ENCODE measurements at regions not wholly inside any gene's neighbourhood (a gene's known extent, or its start where the extent isn't known, plus 50 kb on each side); places are given as distances from the start of the nearest gene placed in this dataset.

- TF ChIP-seq FOXM1 (IDR thresholded peaks at IDR 0.05; ENCODE audit: borderline replicate concordance, low read depth) = no peak
- no peak for TF ChIP-seq REST (IDR thresholded peaks at IDR 0.05; ENCODE audit: low read depth)
- no peak for TF ChIP-seq ZBTB7A (IDR thresholded peaks at IDR 0.05; ENCODE audit: low read depth)
- TF ChIP-seq USF1 (IDR thresholded peaks at IDR 0.05) = no peak
- no peak for TF ChIP-seq EGR1 (IDR thresholded peaks at IDR 0.05)
- no peak for TF ChIP-seq RAD21 (IDR thresholded peaks at IDR 0.05; ENCODE audit: low read depth)
- no peak for TF ChIP-seq CREB1 (IDR thresholded peaks at IDR 0.05; ENCODE audit: low read depth)
- TF ChIP-seq TAF1 (IDR thresholded peaks at IDR 0.05; ENCODE audit: low read depth) = no peak
- TF ChIP-seq EP300 (IDR thresholded peaks at IDR 0.05; ENCODE audit: borderline replicate concordance) = no peak
- TF ChIP-seq NFIC (IDR thresholded peaks at IDR 0.05) = no peak
- TF ChIP-seq TCF12 (IDR thresholded peaks at IDR 0.05; ENCODE audit: low read depth) = no peak
These were observed 370.0 kb upstream of the C1orf174 start for GRCh38 chr1:4269952-4270570.

- no peak for TF ChIP-seq MAX (IDR thresholded peaks at IDR 0.05)
- TF ChIP-seq NFIC (IDR thresholded peaks at IDR 0.05) = no peak
- no peak for TF ChIP-seq TCF12 (IDR thresholded peaks at IDR 0.05; ENCODE audit: low read depth)
- no peak for TF ChIP-seq CEBPB (IDR thresholded peaks at IDR 0.05)
- TF ChIP-seq TEAD4 (IDR thresholded peaks at IDR 0.05) = no peak
- no peak for TF ChIP-seq EGR1 (IDR thresholded peaks at IDR 0.05)
- no peak for TF ChIP-seq RAD21 (IDR thresholded peaks at IDR 0.05; ENCODE audit: low read depth)
- no peak for TF ChIP-seq EP300 (IDR thresholded peaks at IDR 0.05; ENCODE audit: borderline replicate concordance)
- TF ChIP-seq CREB1 (IDR thresholded peaks at IDR 0.05; ENCODE audit: low read depth) = no peak
- TF ChIP-seq ZBTB7A (IDR thresholded peaks at IDR 0.05; ENCODE audit: low read depth) = no peak
- TF ChIP-seq USF1 (IDR thresholded peaks at IDR 0.05) = no peak
- no peak for TF ChIP-seq FOXM1 (IDR thresholded peaks at IDR 0.05; ENCODE audit: borderline replicate concordance, low read depth)
- no peak for TF ChIP-seq TAF1 (IDR thresholded peaks at IDR 0.05; ENCODE audit: low read depth)
- TF ChIP-seq YY1 (IDR thresholded peaks at IDR 0.05; ENCODE audit: low read depth) = no peak
These were observed 370.7 kb upstream of the C1orf174 start for GRCh38 chr1:4270651-4271337.

- TF ChIP-seq MAX (IDR thresholded peaks at IDR 0.05) (no peak), TCF12 (IDR thresholded peaks at IDR 0.05; ENCODE audit: low read depth) (no peak), CEBPB (IDR thresholded peaks at IDR 0.05) (no peak), YY1 (IDR thresholded peaks at IDR 0.05; ENCODE audit: low read depth) (no peak), EGR1 (IDR thresholded peaks at IDR 0.05) (no peak), FOXM1 (IDR thresholded peaks at IDR 0.05; ENCODE audit: borderline replicate concordance, low read depth) (no peak), EP300 (IDR thresholded peaks at IDR 0.05; ENCODE audit: borderline replicate concordance) (no peak), RAD21 (IDR thresholded peaks at IDR 0.05; ENCODE audit: low read depth) (no peak), TEAD4 (IDR thresholded peaks at IDR 0.05) (no peak), USF1 (IDR thresholded peaks at IDR 0.05) (no peak), ZBTB7A (IDR thresholded peaks at IDR 0.05; ENCODE audit: low read depth) (no peak), CREB1 (IDR thresholded peaks at IDR 0.05; ENCODE audit: low read depth) (no peak), NFIC (IDR thresholded peaks at IDR 0.05) (no peak), REST (IDR thresholded peaks at IDR 0.05; ENCODE audit: low read depth) (no peak), TAF1 (IDR thresholded peaks at IDR 0.05; ENCODE audit: low read depth) (no peak)
These were observed 371.4 kb upstream of the C1orf174 start for GRCh38 chr1:4271338-4271998.

- TF ChIP-seq USF1 (IDR thresholded peaks at IDR 0.05) (no peak), REST (IDR thresholded peaks at IDR 0.05; ENCODE audit: low read depth) (peak; percentile 41; the same call in 1 of the 2 replicates)
These were observed 372.5 kb upstream of the C1orf174 start for GRCh38 chr1:4272568-4272967.

All from Ishikawa (cell line).